ENCODE measurements at regions not wholly inside any gene's neighbourhood (a gene's known extent, or its start where the extent isn't known, plus 50 kb on each side); places are given as distances from the start of the nearest gene placed in this dataset.

DNA sequence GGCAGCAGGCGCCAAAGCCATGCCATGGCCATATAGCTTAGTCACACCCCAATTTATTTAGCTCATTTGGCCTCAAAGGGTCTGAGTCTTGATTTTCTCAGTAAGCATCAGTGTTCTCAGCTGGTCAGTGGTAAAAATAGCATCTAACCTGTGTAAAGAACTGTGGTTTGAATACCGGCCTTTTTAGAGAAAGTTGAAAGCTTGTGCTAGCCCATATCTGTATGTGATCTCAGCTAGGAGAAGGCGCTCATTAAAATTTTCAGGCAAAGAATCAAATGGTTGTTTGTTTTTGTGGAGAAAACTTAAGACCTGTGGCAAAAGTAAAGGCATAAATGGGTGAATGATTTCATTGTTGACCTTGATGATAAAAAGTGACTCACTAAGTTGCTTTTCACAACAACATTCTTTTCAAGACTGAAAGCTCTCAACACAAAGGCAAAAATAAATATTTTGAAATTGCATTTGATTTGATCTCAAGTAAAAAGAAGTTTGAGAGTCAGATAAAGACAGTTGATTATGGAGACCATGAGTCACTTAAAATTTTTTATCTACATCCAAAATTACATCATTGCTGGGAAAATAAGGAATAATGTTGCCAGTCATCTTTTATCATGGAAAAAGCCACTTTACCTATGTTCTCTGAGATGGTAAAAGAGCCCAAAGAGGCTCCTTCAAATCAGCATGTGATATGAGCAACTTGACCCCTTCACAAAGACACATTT is 128.5 kb upstream of the RGS6 start:
- POLR2A ChIA-PET, result no interaction called here
- ATAC-seq, result no peak
- H3K27me3 Mint-ChIP-seq (ENCODE audit: low read depth), result no peaks in the 10 kb centered on the region; the same call in 1 of the 2 replicates

More for the DNA sequence above, 128.5 kb upstream of the RGS6 start:
- no peaks in the 10 kb centered on the region; the same call in 1 of the 2 replicates for H3K9me3 Mint-ChIP-seq
- no peak for DNase-seq (ENCODE audit: low spot score)
- no peaks in the 10 kb centered on the region for H3K36me3 Mint-ChIP-seq
- CTCF ChIA-PET, result interaction anchor here (0.5 to 2.0 kb wide), 3 partner anchors 39 to 53 kb away, joined by 3 to 7 read pairs (median 3); no protein-coding TSS in a partner anchor
- TF ChIP-seq CDX4 (CRISPR knock-in tag; IDR thresholded peaks at IDR 0.05; ENCODE audit: borderline replicate concordance) (no peak), ZNF281 (CRISPR knock-in tag; IDR thresholded peaks at IDR 0.05) (no peak), ARID4B (CRISPR knock-in tag; IDR thresholded peaks at IDR 0.05; ENCODE audit: borderline replicate concordance) (no peak), SMAD4 (CRISPR knock-in tag; IDR thresholded peaks at IDR 0.05) (no peak), ATF6 (CRISPR knock-in tag; IDR thresholded peaks at IDR 0.05) (no peak), E2F4 (CRISPR knock-in tag; IDR thresholded peaks at IDR 0.05; ENCODE audit: borderline replicate concordance, low read depth) (no peak), RORB (CRISPR knock-in tag; IDR thresholded peaks at IDR 0.05) (no peak), EMX1 (CRISPR knock-in tag; IDR thresholded peaks at IDR 0.05) (no peak), MXD4 (CRISPR knock-in tag; IDR thresholded peaks at IDR 0.05; ENCODE audit: borderline replicate concordance) (no peak), TEAD4 (CRISPR knock-in tag; IDR thresholded peaks at IDR 0.05) (no peak), PRRX2 (CRISPR knock-in tag; IDR thresholded peaks at IDR 0.05) (no peak), SP1 (CRISPR knock-in tag; conservative IDR thresholded peaks at IDR 0.05) (no peak), ZNF232 (CRISPR knock-in tag; IDR thresholded peaks at IDR 0.05) (no peak), USF2 (CRISPR knock-in tag; IDR thresholded peaks at IDR 0.05) (no peak)
- TF ChIP-seq, protein P1, sequence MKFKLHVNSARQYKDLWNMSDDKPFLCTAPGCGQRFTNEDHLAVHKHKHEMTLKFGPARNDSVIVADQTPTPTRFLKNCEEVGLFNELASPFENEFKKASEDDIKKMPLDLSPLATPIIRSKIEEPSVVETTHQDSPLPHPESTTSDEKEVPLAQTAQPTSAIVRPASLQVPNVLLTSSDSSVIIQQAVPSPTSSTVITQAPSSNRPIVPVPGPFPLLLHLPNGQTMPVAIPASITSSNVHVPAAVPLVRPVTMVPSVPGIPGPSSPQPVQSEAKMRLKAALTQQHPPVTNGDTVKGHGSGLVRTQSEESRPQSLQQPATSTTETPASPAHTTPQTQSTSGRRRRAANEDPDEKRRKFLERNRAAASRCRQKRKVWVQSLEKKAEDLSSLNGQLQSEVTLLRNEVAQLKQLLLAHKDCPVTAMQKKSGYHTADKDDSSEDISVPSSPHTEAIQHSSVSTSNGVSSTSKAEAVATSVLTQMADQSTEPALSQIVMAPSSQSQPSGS (CRISPR knock-in tag; IDR thresholded peaks at IDR 0.05; ENCODE audit: borderline replicate concordance, low read depth), result no peak
- TF ChIP-seq, protein P2, sequence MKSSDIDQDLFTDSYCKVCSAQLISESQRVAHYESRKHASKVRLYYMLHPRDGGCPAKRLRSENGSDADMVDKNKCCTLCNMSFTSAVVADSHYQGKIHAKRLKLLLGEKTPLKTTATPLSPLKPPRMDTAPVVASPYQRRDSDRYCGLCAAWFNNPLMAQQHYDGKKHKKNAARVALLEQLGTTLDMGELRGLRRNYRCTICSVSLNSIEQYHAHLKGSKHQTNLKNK (CRISPR knock-in tag; IDR thresholded peaks at IDR 0.05), result no peak
- TF ChIP-seq, protein P3, sequence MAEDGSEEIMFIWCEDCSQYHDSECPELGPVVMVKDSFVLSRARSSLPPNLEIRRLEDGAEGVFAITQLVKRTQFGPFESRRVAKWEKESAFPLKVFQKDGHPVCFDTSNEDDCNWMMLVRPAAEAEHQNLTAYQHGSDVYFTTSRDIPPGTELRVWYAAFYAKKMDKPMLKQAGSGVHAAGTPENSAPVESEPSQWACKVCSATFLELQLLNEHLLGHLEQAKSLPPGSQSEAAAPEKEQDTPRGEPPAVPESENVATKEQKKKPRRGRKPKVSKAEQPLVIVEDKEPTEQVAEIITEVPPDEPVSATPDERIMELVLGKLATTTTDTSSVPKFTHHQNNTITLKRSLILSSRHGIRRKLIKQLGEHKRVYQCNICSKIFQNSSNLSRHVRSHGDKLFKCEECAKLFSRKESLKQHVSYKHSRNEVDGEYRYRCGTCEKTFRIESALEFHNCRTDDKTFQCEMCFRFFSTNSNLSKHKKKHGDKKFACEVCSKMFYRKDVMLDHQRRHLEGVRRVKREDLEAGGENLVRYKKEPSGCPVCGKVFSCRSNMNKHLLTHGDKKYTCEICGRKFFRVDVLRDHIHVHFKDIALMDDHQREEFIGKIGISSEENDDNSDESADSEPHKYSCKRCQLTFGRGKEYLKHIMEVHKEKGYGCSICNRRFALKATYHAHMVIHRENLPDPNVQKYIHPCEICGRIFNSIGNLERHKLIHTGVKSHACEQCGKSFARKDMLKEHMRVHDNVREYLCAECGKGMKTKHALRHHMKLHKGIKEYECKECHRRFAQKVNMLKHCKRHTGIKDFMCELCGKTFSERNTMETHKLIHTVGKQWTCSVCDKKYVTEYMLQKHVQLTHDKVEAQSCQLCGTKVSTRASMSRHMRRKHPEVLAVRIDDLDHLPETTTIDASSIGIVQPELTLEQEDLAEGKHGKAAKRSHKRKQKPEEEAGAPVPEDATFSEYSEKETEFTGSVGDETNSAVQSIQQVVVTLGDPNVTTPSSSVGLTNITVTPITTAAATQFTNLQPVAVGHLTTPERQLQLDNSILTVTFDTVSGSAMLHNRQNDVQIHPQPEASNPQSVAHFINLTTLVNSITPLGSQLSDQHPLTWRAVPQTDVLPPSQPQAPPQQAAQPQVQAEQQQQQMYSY (CRISPR knock-in tag; IDR thresholded peaks at IDR 0.05), result no peak
- peaks cover 32% of the 10 kb centered on the region for H3K4me1 Mint-ChIP-seq
- H3K4me3 Mint-ChIP-seq, result no peak overlapping the region
- no peak overlapping the region for H3K27ac Mint-ChIP-seq

Measured in WTC11 (cell line).